GM12873 (cell line): ENCODE measurements at regions not wholly inside any gene's neighbourhood (a gene's known extent, or its start where the extent isn't known, plus 50 kb on each side); places are given as distances from the start of the nearest gene placed in this dataset.

Experiments used
- TF ChIP-seq, protein P1 (sequence below): IDR thresholded peaks from 2 replicates; pipeline ENCODE4 v1.5.1; 2012; ENCODE audit warnings: low read depth, mild to moderate bottlenecking, moderate library complexity, low read length, control low read depth; ENCODE audit not compliant: insufficient read depth; ENCODE audit errors: missing control alignments

DNA sequence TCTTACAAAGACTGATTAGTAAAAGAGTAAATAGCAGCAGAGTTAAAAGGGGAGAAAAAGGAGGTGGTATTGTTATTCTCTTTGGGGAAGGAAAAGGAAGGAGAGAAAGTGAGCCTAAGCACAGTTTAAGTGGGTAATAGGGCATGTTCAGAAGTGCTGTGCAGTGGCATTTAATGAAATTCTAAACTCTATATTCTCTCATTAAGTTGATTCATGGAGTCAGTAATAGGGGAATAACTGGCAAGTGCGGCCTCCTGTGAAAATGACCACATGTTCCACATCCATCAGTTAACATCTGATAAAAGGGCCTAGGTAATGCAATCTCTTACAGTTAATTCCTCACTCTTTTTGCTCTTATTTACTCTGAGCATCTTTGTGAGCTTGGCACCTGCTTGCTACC is 516.7 kb downstream of the JRKL start:
- TF ChIP-seq, protein P1, sequence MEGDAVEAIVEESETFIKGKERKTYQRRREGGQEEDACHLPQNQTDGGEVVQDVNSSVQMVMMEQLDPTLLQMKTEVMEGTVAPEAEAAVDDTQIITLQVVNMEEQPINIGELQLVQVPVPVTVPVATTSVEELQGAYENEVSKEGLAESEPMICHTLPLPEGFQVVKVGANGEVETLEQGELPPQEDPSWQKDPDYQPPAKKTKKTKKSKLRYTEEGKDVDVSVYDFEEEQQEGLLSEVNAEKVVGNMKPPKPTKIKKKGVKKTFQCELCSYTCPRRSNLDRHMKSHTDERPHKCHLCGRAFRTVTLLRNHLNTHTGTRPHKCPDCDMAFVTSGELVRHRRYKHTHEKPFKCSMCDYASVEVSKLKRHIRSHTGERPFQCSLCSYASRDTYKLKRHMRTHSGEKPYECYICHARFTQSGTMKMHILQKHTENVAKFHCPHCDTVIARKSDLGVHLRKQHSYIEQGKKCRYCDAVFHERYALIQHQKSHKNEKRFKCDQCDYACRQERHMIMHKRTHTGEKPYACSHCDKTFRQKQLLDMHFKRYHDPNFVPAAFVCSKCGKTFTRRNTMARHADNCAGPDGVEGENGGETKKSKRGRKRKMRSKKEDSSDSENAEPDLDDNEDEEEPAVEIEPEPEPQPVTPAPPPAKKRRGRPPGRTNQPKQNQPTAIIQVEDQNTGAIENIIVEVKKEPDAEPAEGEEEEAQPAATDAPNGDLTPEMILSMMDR = no peak

DNA sequence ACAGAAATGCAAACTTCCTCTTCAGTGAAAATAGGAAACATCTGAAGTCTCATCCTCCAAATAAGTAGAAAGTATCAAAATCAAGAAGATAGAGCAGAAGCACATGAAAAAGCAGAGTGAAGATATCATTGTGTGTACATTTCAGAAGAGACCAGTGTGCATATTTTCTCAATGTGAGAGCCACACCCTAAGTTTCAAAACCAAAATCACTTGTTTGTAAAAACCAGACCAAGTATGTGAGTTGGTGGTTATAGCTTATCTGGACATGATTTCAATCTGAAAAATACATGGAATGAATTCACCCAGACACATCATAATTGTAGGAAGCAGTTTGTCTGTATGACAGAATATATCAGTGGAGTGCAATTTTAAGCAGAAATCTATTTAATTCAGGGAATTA is 536.0 kb downstream of the JRKL start:
- TF ChIP-seq, protein P1 = no peak

GRCh38 chr11:96940227-96940626 is 550.4 kb downstream of the JRKL start:
- TF ChIP-seq, protein P1 = no peak

DNA sequence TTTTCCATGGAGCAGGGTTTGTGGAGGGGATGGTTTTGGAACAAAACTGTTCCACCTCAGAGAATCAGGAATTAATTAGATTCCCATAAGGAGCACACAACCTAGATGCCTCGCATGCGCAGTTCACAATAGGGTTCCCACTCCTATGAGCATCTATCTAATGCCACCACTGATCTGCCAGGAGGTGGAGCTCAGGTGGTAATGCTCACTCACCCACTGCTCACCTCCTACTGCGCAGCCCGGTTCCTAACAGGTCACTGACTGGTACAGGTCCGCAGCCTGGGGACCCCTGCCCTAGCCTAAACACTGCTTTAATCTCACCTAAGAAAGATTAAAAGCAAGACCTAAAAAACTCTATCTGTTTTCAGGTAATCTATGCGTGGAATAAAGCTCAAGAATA is 553.0 kb downstream of the JRKL start:
- TF ChIP-seq, protein P1 = no peak

- TF ChIP-seq, protein P1 = no peak
Measured at GRCh38 chr11:96943970-96944369, 554.2 kb downstream of the JRKL start.

- TF ChIP-seq, protein P1 = no peak
Measured at GRCh38 chr11:96948066-96948465, 558.3 kb downstream of the JRKL start.

GRCh38 chr11:96949464-96949863 is 559.7 kb downstream of the JRKL start:
- TF ChIP-seq, protein P1 = no peak

- TF ChIP-seq, protein P1 = no peak
Measured at GRCh38 chr11:96954587-96955242, 564.9 kb downstream of the JRKL start.
